ENCODE measurements at regions not wholly inside any gene's neighbourhood (a gene's known extent, or its start where the extent isn't known, plus 50 kb on each side); places are given as distances from the start of the nearest gene placed in this dataset.
"Not testable (repeated sequence)": the region's sequence is repeated elsewhere in the genome, so short reads cannot be mapped to it uniquely, and the experiment has no call there.

- intact Hi-C loops (cut with DNase I), result no loop called here
- Histone ChIP-seq H3K27ac (no peak overlapping the region), H3K27me3 (no peaks in the 10 kb centered on the region), H3K4me3 (no peak overlapping the region), H3K4me1 (no peaks in the 10 kb centered on the region), H3K9me3 (peaks cover 0 to 6% of the 10 kb centered on the region in 2 donors), H3K36me3 (no peaks in the 10 kb centered on the region)
- no peak for TF ChIP-seq CTCF (IDR thresholded peaks at IDR 0.05)
- DNase-seq (no peak), ATAC-seq (no peak)
These were observed 62.9 kb upstream of the IPO5 start for GRCh38 chr13:97890573-97890972.

- H3K4me3 ChIP-seq; intact Hi-C loops (cut with DNase I); H3K27ac ChIP-seq; DNase-seq; H3K27me3 ChIP-seq; H3K36me3 ChIP-seq; ATAC-seq; H3K9me3 ChIP-seq; H3K4me1 ChIP-seq: not testable (repeated sequence)
These were observed 61.5 kb upstream of the IPO5 start for GRCh38 chr13:97891964-97892363.

DNA sequence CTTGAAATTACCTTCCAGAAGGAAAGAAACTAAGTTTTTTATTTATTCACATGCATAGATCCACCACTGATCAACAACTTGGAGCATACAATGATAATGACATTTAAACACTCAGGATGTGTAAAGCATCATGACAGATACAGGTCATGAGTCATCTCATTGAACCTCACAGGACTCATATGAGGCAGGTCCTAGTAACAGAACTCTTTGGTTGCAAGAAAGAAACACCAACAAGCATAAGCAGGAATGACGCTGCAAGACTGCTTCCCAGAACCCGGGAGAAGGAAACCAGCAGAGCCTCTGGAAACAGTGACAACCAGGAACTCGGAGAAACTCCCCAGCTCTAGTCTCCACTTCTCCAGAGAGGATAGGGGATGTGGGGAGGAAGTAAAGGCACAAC is 60.8 kb upstream of the IPO5 start:
- intact Hi-C loops (cut with DNase I), result no loop called here
- TF ChIP-seq CTCF (IDR thresholded peaks at IDR 0.05), result no peak
- DNase-seq (no peak), ATAC-seq (no peak)
- Histone ChIP-seq H3K4me3 (no peak overlapping the region), H3K27ac (no peak overlapping the region), H3K4me1 (no peaks in the 10 kb centered on the region), H3K27me3 (no peaks in the 10 kb centered on the region), H3K9me3 (peaks cover 0 to 8% of the 10 kb centered on the region in 2 donors), H3K36me3 (no peaks in the 10 kb centered on the region)

GRCh38 chr13:97895383-97895782 is 58.1 kb upstream of the IPO5 start:
- H3K9me3 ChIP-seq, result peaks cover 0 to 8% of the 10 kb centered on the region in 2 donors
- H3K36me3 ChIP-seq, result no peaks in the 10 kb centered on the region
- no peaks in the 10 kb centered on the region for H3K4me1 ChIP-seq
- no peak for DNase-seq
- H3K27me3 ChIP-seq, result no peaks in the 10 kb centered on the region
- H3K27ac ChIP-seq, result no peak overlapping the region
- ATAC-seq, result no peak
- intact Hi-C loops (cut with DNase I), result no loop called here
- no peak for TF ChIP-seq CTCF (IDR thresholded peaks at IDR 0.05)
- no peak overlapping the region for H3K4me3 ChIP-seq

GRCh38 chr13:97896446-97896845 is 57.0 kb upstream of the IPO5 start:
- Histone ChIP-seq H3K27me3 (no peaks in the 10 kb centered on the region), H3K27ac (no peak overlapping the region), H3K36me3 (no peaks in the 10 kb centered on the region), H3K4me1 (no peaks in the 10 kb centered on the region), H3K9me3 (peaks cover 0 to 8% of the 10 kb centered on the region in 2 donors), H3K4me3 (no peak overlapping the region)
- TF ChIP-seq CTCF (IDR thresholded peaks at IDR 0.05), result no peak
- DNase-seq, result no peak
- intact Hi-C loops (cut with DNase I), result no loop called here
- no peak for ATAC-seq

- H3K27me3 ChIP-seq, result no peaks in the 10 kb centered on the region
- H3K9me3 ChIP-seq, result no peaks in the 10 kb centered on the region
- DNase-seq (no peak), ATAC-seq (no peak)
- TF ChIP-seq CTCF (IDR thresholded peaks at IDR 0.05), result no peak
- no peak overlapping the region for H3K4me3 ChIP-seq
- H3K27ac ChIP-seq, result no peak overlapping the region
- intact Hi-C loops (cut with DNase I), result no loop called here
- no peaks in the 10 kb centered on the region for H3K36me3 ChIP-seq
- H3K4me1 ChIP-seq, result no peaks in the 10 kb centered on the region
These were observed 51.8 kb upstream of the IPO5 start for GRCh38 chr13:97901716-97902115.
